HG02870 (cell line): ENCODE measurements at regions not wholly inside any gene's neighbourhood (a gene's known extent, or its start where the extent isn't known, plus 50 kb on each side); places are given as distances from the start of the nearest gene placed in this dataset.
"Not testable (repeated sequence)": the region's sequence is repeated elsewhere in the genome, so short reads cannot be mapped to it uniquely, and the experiment has no call there.

ENCODE experiments used
- ATAC-seq: cut with Tn5 transposase; IDR thresholded peaks from one replicate; pipeline ENCODE4 v1.9.1; 2021; ENCODE audit warnings: mild to moderate bottlenecking, moderate library complexity; ENCODE audit not compliant: unreplicated experiment

DNA sequence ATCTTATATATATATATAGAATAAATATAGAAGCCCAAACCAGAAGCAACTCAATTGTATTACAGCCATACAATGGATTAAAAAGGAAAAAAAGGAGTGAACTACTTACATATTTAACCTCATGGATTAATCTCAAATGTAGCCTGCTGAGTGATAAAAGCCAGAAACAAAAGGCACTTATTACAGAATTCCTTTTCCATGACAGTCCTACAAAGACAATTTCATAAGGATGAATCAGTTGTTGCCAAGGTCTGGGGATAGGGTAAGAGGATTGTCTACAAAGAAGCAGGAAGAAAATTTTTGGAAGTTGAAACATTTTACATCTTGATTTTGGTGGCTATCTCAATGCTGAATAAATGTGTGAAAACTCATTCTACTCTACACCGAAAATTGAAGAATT lies 103.9 kb upstream of the DCC start:
- no peak for ATAC-seq

DNA sequence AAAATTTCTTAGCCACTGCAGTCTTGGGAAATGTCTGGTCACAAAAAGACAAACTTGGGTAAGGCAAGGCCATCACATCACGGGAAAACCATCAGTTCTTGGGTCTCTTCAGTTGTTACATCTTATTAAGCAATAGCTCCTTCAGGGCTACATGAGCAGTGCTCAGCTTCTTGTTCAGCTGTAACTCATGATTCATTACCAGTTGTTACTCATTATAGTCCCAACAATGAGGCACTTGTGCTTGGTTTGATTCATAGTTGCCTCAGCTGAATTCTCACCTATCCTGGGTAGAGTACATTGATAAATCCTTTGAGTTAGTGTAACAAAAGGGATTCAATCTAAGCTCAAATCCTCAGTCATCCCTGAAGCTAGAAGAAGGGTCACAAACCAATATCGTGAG lies 102.4 kb upstream of the DCC start:
- no peak for ATAC-seq

DNA sequence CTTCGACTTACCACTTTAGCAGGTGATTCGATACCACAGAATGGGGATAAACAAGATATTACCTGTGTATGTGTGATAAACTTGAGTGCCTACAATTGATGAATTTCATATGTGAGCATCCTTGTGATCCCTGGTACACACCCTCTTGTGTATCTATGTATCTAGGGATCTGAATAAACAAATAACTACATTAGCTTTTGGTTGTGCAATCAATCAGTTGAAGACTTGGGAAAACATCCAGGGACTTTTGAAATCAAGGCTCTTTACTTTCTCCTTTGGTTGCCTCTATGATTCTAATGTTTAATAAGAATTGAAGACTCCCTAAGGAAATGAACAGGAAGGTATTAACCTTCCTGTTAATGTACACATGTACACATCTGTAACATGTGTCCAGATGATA lies 97.3 kb upstream of the DCC start:
- no peak for ATAC-seq

DNA sequence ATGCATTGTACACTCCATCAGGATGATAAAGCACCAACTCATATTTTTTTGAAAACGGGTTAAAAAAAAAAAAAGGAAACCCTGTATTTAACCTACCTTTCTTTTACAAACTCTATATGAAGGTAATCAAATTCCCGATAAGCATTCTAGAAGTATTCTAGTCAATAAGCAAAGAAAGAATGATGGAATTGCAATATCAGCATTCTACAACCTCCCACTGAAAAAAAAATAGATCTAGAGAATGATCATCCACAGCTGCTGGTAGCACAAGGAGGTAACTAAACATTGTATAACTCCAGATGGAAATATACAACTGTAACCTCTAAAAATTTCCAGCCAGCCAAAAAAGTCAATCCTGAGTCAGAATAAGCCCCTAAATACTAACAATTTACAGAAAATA lies 95.3 kb upstream of the DCC start:
- no peak for ATAC-seq

DNA sequence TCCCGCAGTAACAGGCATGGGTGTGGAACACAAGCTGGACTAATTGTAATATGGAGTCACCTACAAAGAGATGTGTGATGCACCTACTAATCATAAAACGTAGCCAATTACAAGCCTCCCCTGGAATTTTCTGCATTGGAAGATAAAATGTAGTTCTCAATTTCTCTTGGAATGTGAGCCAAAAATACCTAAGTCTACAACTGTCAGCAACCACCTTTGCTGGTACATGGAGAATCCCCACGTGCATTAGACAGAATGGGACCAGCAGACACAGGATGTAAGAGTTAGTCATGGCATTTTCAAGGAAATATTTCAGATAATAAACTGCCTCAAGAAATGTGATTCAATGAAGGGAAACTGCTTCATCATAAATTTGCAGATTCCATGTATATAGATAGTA lies 85.6 kb upstream of the DCC start:
- no peak for ATAC-seq

DNA sequence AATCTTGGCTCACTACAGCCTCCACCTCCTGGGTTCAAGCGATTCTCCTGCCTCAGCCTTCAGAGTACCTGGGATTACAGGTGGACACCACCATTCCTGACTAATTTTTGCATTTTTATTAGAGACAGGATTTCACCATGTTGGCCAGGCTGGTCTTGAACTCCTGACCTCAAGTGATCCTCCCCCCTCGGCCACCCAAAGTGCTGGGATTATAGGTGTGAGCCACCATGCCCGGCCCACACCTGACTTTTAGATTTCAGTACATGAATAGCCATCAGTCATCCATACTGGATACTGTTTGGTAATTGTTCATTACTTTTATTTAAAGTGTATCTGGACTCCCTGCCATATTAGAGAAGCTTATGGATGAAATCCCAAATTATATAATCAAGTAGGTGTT lies 82.6 kb upstream of the DCC start:
- ATAC-seq: not testable (repeated sequence)

DNA sequence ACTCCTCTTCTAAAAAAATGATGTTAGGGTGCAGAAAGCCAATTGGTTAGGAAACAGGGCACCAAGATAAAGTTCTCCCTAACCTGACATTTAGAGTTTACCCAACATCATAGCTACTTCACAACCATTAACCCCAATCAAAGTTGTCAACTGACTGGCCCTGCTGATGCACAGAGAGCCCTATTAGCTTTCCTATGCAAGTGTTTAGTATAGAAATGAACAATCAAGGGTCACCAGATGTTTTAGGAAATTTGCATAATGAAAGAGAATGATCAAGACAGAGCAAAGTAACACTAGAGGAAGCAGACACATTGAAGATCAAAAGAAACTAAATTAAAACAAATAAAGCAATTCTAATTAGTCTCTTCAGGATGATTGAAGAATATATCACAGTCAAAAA lies 64.2 kb upstream of the DCC start:
- ATAC-seq: peak; percentile 88

DNA sequence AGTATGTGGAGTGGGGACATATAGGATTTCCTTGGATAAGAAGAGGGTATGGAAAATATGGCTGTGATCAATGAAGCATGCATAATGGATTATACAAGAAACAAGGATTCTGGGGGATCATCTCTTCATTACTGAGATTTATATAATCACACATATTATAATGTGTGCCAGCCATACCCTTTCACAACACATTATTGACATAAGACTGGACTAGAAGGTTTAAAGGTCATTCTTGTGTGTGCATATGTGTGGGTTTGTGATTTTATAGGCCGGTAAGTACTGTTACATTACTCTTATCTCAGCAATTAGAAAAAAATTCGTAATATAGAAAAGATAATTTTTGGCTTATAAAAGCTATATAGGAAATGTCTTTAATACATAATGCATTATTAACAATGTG lies 62.2 kb upstream of the DCC start:
- no peak for ATAC-seq

DNA sequence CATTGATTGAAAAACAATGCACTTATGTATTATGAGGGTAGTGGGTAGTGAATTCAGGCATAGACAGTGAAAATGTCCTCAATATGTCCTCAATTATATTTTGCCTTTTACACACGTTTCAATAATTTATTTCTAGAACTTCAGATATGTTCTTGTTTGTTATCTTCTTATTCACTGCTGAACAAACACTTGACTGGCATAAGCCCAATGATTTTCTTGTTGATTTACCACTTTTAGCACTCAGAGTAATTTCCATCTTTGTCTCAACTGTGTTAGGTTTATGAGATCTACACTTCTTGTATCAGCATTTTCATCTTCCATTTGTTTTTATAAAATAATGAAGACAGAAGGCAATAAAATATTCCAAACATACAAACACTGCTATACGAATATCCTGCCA lies 61.8 kb upstream of the DCC start:
- ATAC-seq: no peak

DNA sequence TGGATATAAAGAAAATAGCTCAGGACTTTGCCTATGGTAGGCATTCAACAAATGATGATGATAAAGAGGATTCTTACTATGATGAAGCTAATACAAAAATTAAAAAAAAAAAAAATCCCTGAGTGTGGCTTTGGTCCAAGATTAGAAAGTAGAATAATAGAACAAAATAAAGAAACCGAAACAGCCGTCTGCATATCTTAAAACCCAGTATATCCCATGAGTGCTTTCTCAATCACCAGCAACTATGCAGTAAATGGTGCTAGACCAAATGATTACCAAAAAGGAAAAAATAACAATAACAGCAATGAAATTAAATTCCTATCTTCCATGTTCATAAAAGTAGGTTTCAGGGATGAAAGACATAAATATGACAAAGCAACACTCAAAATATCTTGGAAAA lies 59.3 kb upstream of the DCC start:
- no peak for ATAC-seq

DNA sequence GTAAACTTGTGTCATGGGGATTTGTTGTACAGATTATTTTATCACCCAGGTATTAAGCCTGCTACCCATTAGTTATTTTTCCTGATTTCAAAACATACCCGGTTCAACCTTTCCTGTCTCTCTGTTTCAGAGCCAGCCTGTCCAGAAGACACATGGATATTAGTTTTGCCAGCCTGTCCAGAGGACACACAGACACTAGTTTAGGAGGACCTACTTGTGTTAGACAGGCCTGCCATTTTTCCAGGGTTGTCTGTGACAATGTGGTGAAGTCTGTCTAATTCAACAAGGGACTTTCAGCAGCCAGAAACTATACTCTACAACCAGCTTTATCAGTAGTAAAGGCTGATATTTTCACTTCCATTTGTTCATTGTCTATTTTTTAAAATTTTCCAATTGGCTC lies 56.1 kb upstream of the DCC start:
- ATAC-seq: no peak

DNA sequence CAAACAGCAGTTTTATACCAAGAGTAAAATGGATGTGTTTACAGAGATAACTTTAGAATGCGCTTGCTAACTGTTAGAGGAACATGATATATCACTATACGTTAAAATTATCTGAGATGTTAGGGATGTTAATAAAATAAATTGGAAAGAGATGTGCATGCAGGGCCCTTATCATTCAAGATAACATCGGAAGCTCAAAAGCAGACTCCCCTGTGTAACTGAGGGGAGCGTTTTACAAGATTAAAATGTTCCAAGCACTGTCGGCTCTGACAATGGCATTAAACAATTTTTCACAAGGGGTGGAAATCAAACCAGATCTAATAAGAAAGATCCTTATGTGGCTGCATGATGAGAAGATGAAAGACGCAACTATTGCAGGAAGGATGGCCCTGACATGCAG lies 53.3 kb upstream of the DCC start:
- no peak for ATAC-seq

DNA sequence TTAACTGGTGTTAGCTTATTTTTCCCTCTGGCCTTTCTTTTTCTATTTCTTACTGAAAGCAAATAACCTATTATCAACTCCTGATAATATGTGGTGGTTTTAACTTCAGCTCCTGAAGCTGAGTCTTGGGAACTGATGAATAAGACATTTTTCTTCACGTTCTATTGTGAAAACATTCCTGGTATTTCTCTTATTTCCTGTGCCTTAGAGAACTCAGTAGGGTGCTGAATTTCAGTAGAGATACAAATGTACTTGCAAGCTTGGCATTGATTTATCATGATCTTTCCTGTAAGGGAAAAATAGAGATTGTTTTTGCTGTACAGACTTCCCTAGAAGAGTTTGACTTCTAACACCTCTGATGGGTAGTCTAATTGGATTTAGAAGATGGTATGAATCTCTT lies 52.8 kb upstream of the DCC start:
- ATAC-seq: no peak

DNA sequence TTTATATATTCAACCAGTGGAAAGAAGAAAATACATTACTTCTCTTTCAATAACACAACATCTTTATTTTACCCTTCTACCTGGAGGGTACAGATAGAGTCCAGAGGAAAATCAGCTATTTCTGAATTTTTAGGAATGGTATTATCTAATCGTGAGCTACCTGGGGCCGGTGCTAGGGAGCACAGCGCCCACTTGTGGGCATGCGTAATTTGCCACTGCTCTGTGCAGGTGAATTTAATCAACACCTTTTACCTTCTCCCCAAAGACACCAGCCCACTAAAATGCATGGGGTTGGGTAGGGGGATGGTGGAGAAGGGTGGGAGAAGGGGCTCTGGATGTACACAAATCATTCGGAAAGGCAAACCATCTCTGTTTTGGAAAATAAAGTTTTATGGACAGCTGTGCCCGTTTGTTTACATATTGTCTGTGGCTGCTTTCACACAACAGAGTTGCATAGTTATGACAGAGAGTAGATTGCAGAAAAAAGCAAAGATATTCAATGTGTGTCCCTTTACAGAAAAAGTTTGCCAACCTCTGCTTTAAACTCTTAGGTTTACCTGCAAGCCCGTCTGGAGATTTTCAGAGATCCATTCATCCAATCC lies 51.5 kb upstream of the DCC start:
- ATAC-seq: peak; percentile 66

DNA sequence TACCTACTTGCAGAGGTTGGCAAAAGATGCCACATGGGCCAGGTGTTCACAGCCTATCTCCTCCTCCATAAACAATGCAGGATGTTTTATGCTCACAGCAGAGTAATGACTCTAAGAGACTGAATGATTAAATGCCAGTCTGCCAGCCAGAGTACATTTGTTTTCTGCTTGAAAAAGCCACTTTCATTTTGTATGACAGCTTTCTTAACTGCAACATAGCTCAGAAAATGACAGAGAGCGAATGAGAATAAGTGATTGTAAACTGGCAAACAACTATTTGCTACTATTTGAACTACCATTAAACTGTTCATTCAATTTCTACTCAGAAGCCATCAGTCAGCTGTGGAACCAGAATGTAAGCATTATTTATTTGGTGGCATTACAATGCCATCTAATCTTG lies 50.6 kb upstream of the DCC start:
- no peak for ATAC-seq
